OCI-LY1 (cell line): ENCODE measurements at regions not wholly inside any gene's neighbourhood (a gene's known extent, or its start where the extent isn't known, plus 50 kb on each side); places are given as distances from the start of the nearest gene placed in this dataset.

Experiments
- EZH2 ChIP-seq: fragments of 200-600 bp; sonication (generic), shearing (Covaris generic); IDR thresholded peaks from 2 replicates; pipeline ENCODE4 v1.8.0; 2017; ENCODE audit warnings: borderline replicate concordance, mixed run types, mild to moderate bottlenecking, antibody characterized with exemption, low read length, moderate library complexity, mixed read lengths
- TF ChIP-seq, protein P1 (sequence below): fragments of 200-600 bp; sonication (generic), shearing (Covaris generic); IDR thresholded peaks from 2 replicates; pipeline ENCODE4 v1.5.1; 2017; ENCODE audit warnings: mild to moderate bottlenecking, antibody characterized with exemption, low read length, moderate library complexity, mixed read lengths

DNA sequence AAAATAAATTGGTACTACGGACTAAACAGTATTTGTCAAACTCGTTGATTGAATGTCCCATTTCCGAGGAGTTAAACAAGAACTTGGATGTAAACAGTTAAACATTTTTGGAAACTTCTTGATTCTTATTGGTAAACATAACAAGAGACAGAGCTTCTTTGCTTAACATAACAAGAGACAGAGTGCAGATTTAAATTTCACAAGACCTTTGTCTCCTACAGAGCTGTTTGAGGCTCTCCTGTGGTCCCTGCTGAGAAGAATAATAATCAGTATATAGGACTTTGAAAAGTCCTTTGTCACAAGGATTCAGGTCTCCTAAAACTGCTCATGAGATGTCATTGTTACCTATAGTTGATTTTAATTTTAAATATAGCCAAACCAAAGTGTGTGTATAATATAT lies 170.6 kb upstream of the C21orf91 start:
- TF ChIP-seq, protein P1, sequence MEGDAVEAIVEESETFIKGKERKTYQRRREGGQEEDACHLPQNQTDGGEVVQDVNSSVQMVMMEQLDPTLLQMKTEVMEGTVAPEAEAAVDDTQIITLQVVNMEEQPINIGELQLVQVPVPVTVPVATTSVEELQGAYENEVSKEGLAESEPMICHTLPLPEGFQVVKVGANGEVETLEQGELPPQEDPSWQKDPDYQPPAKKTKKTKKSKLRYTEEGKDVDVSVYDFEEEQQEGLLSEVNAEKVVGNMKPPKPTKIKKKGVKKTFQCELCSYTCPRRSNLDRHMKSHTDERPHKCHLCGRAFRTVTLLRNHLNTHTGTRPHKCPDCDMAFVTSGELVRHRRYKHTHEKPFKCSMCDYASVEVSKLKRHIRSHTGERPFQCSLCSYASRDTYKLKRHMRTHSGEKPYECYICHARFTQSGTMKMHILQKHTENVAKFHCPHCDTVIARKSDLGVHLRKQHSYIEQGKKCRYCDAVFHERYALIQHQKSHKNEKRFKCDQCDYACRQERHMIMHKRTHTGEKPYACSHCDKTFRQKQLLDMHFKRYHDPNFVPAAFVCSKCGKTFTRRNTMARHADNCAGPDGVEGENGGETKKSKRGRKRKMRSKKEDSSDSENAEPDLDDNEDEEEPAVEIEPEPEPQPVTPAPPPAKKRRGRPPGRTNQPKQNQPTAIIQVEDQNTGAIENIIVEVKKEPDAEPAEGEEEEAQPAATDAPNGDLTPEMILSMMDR, result no peak
- no peak for TF ChIP-seq EZH2
